Cardiac fibroblast (primary cell): ENCODE measurements at regions not wholly inside any gene's neighbourhood (a gene's known extent, or its start where the extent isn't known, plus 50 kb on each side); places are given as distances from the start of the nearest gene placed in this dataset.

Experiments
- DNase-seq, 2 donors: peaks; one replicate each; pipeline versions ENCODE4 v3.0.0 to v3.0.0-alpha.2; 2010; ENCODE audit warnings: low read depth in 2 of 2
- H3K4me3 ChIP-seq, 2 donors: replicated peaks in 1 of 2; 1 replicate in 1 of 2; 2 replicates in 1 of 2; pipeline ENCODE4 v1.5.1; 2011; ENCODE audit warnings: low read depth in 2 of 2, low read length in 2 of 2, mild to moderate bottlenecking in 2 of 2, moderate library complexity in 1 of 2
- CTCF ChIP-seq: IDR thresholded peaks from one replicate; pipeline ENCODE4 v1.5.1; 2011; ENCODE audit warnings: low read depth, mild to moderate bottlenecking, low read length, inconsistent platforms

- no peak for DNase-seq
- TF ChIP-seq CTCF, result no peak
- no peak overlapping the region for H3K4me3 ChIP-seq
Measured at GRCh38 chr17:55561316-55561972, 50.2 kb upstream of the SMIM36 start.
